Ishikawa (cell line): ENCODE measurements at regions not wholly inside any gene's neighbourhood (a gene's known extent, or its start where the extent isn't known, plus 50 kb on each side); places are given as distances from the start of the nearest gene placed in this dataset.

Experiments used
- CEBPB ChIP-seq: IDR thresholded peaks from 2 replicates; pipeline ENCODE4 v1.6.1; 2012
- CREB1 ChIP-seq: IDR thresholded peaks from 2 replicates; pipeline ENCODE4 v1.6.1; 2012; ENCODE audit warnings: low read depth
- EGR1 ChIP-seq: IDR thresholded peaks from 2 replicates; pipeline ENCODE4 v1.6.1; 2012
- EP300 ChIP-seq: IDR thresholded peaks from 2 replicates; pipeline ENCODE4 v1.6.1; 2012; ENCODE audit warnings: borderline replicate concordance
- FOXM1 ChIP-seq: IDR thresholded peaks from 2 replicates; pipeline ENCODE4 v1.6.1; 2012; ENCODE audit warnings: low read depth, borderline replicate concordance
- NFIC ChIP-seq: IDR thresholded peaks from 2 replicates; pipeline ENCODE4 v1.6.1; 2012
- RAD21 ChIP-seq: IDR thresholded peaks from 2 replicates; pipeline ENCODE4 v1.6.1; 2012; ENCODE audit warnings: low read depth
- REST ChIP-seq: IDR thresholded peaks from 2 replicates; pipeline ENCODE4 v1.6.1; 2012; ENCODE audit warnings: low read depth, mild to moderate bottlenecking
- TAF1 ChIP-seq: IDR thresholded peaks from 2 replicates; pipeline ENCODE4 v1.6.1; 2012; ENCODE audit warnings: low read depth, mild to moderate bottlenecking
- TCF12 ChIP-seq: IDR thresholded peaks from 2 replicates; pipeline ENCODE4 v1.6.1; 2012; ENCODE audit warnings: low read depth
- TEAD4 ChIP-seq: IDR thresholded peaks from 2 replicates; pipeline ENCODE4 v1.6.1; 2012
- YY1 ChIP-seq: IDR thresholded peaks from 2 replicates; pipeline ENCODE4 v1.6.1; 2012; ENCODE audit warnings: low read depth
- ZBTB7A ChIP-seq: IDR thresholded peaks from 2 replicates; pipeline ENCODE4 v1.6.1; 2012; ENCODE audit warnings: low read depth
- TF ChIP-seq, protein P1 (sequence below): IDR thresholded peaks from 2 replicates; pipeline ENCODE4 v1.6.1; 2012
- TF ChIP-seq, protein P2 (sequence below): IDR thresholded peaks from 2 replicates; pipeline ENCODE4 v1.6.1; 2012

- no peak for TF ChIP-seq EP300
- TF ChIP-seq YY1: no peak
- TF ChIP-seq REST: no peak
- no peak for TF ChIP-seq RAD21
- TF ChIP-seq ZBTB7A: no peak
Measured at GRCh38 chr1:18045203-18045602, 62.4 kb upstream of the IGSF21 start.

DNA sequence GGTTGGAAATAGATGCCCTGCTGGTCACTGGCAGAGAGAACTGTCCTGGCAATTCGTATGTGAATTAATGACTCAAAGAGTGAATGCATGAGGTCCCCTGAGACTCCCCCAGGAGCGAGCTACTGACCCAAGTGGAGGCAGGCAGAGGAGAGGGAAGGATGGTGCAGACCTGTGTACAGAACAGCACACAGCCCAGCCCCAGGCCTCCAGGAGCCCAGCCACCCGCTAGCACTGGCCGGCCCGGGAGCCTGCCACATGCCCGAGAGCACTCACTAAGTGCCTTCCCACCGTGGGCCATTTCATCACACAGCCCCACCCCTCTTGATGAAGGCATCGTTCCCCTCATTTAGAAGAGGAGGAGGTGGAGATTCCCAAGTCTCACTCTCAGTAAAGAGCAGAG is 62.0 kb upstream of the IGSF21 start:
- TF ChIP-seq TCF12 (no peak), REST (no peak), EGR1 (no peak), TEAD4 (no peak), CEBPB (no peak), NFIC (no peak), RAD21 (no peak), EP300 (no peak), CREB1 (no peak), TAF1 (no peak), FOXM1 (no peak), ZBTB7A (no peak)
- TF ChIP-seq, protein P1, sequence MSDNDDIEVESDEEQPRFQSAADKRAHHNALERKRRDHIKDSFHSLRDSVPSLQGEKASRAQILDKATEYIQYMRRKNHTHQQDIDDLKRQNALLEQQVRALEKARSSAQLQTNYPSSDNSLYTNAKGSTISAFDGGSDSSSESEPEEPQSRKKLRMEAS: no peak
- TF ChIP-seq, protein P2, sequence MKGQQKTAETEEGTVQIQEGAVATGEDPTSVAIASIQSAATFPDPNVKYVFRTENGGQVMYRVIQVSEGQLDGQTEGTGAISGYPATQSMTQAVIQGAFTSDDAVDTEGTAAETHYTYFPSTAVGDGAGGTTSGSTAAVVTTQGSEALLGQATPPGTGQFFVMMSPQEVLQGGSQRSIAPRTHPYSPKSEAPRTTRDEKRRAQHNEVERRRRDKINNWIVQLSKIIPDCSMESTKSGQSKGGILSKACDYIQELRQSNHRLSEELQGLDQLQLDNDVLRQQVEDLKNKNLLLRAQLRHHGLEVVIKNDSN: no peak

- TF ChIP-seq, protein P2: no peak
- no peak for TF ChIP-seq RAD21
- no peak for TF ChIP-seq EGR1
- no peak for TF ChIP-seq FOXM1
- no peak for TF ChIP-seq EP300
- TF ChIP-seq TEAD4: no peak
- TF ChIP-seq, protein P1: no peak
- TF ChIP-seq TCF12: no peak
- no peak for TF ChIP-seq CEBPB
- no peak for TF ChIP-seq ZBTB7A
- no peak for TF ChIP-seq CREB1
- TF ChIP-seq YY1: no peak
- TF ChIP-seq TAF1: no peak
- TF ChIP-seq NFIC: no peak
- TF ChIP-seq REST: no peak
Measured at GRCh38 chr1:18047122-18047521, 60.5 kb upstream of the IGSF21 start.

- no peak for TF ChIP-seq EP300
- TF ChIP-seq, protein P1: no peak
- TF ChIP-seq, protein P2: no peak
- no peak for TF ChIP-seq NFIC
- TF ChIP-seq ZBTB7A: no peak
- no peak for TF ChIP-seq CREB1
- no peak for TF ChIP-seq FOXM1
- no peak for TF ChIP-seq TAF1
- TF ChIP-seq TEAD4: no peak
- no peak for TF ChIP-seq CEBPB
- TF ChIP-seq TCF12: no peak
Measured at GRCh38 chr1:18049228-18049627, 58.4 kb upstream of the IGSF21 start.
